ENCODE measurements at regions not wholly inside any gene's neighbourhood (a gene's known extent, or its start where the extent isn't known, plus 50 kb on each side); places are given as distances from the start of the nearest gene placed in this dataset.

DNA sequence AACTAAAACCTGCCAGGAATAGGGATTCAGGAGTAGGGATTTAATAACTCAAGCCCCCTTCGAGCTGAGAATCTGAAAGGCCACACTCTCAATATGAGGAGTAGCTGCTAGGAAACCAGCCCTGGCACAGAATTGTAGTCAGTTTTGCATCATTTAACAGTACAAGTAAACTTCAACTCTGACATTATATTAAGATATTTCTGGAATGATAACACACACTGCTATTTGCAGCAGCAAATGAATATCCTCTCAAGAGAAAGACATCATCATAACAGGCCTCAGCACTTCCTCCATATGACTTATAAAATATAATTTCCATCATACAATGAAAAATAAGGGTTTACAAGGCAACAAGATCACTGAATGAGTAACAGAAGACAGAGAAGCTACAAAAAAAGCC, 138.2 kb upstream of the RFX3 start:
- Histone ChIP-seq H3K14ac (ENCODE audit: insufficient read depth, low read length) (no peak overlapping the region), H4K20me1 (ENCODE audit: control insufficient read depth, insufficient read depth, insufficient read length) (no peaks in the 10 kb centered on the region), H3K27ac (ENCODE audit: insufficient read length, low read depth, low read length) (no peak overlapping the region), H4K5ac (ENCODE audit: insufficient read length, low read depth, low read length) (no peak overlapping the region), H4K8ac (replicated peaks; ENCODE audit: insufficient read length, low read depth, low read length) (no peak overlapping the region), H3K4me2 (ENCODE audit: insufficient read depth, insufficient read length, low read length) (no peak overlapping the region), H3K4me1 (ENCODE audit: insufficient read depth, low read length) (no peaks in the 10 kb centered on the region; the same call in 1 of the 2 replicates), H2BK5ac (ENCODE audit: insufficient read length, low read length) (no peak overlapping the region), H3K56ac (ENCODE audit: insufficient read length, low read depth, low read length) (no peak overlapping the region), H2AK5ac (ENCODE audit: insufficient read length, low read length) (no peak overlapping the region), H4K91ac (ENCODE audit: insufficient read length, low read depth, low read length) (no peak overlapping the region), H2BK12ac (ENCODE audit: insufficient read length, low read depth, low read length) (no peak overlapping the region), H3K79me1 (ENCODE audit: insufficient read depth, low read depth, low read length, poor library complexity, severe bottlenecking) (no peaks in the 10 kb centered on the region), H2BK15ac (ENCODE audit: low read depth, low read length) (no peak overlapping the region), H3K79me2 (ENCODE audit: insufficient read depth, low read length) (no peaks in the 10 kb centered on the region), H3K23ac (ENCODE audit: insufficient read length, low read depth, low read length) (no peak overlapping the region), H2AFZ (ENCODE audit: low read length) (no peak overlapping the region), H2BK20ac (ENCODE audit: low read depth, low read length, poor library complexity, severe bottlenecking) (no peak overlapping the region), H2BK120ac (ENCODE audit: low read depth, low read length, poor library complexity, severe bottlenecking) (no peak overlapping the region), H3K9ac (ENCODE audit: extremely low read depth, insufficient read length, low read length) (no peak overlapping the region), H3K27me3 (ENCODE audit: insufficient read depth, low read length) (no peaks in the 10 kb centered on the region), H3K9me3 (ENCODE audit: control insufficient read depth, low read depth, low read length) (no peaks in the 10 kb centered on the region), H3T11ph (ENCODE audit: low read length) (no peak overlapping the region), H3K4ac (ENCODE audit: low read depth, low read length) (no peak overlapping the region), H3K23me2 (ENCODE audit: insufficient read length, low read depth, low read length, poor library complexity, severe bottlenecking) (no peaks in the 10 kb centered on the region), H3K18ac (ENCODE audit: insufficient read length, low read depth, low read length) (no peak overlapping the region)
- H3K27me3 Mint-ChIP-seq (ENCODE audit: low read depth): no peaks in the 10 kb centered on the region
- WGBS (ENCODE audit: extremely low coverage, insufficient read length, low lambda C conversion rate): no CpG with 5 or more reads among the region's 1 CpG
- no peak overlapping the region for H3K4me3 Mint-ChIP-seq
- peaks cover 12 to 18% of the 10 kb centered on the region in 2 experiments for H3K4me1 Mint-ChIP-seq
- H3K36me3 Mint-ChIP-seq (ENCODE audit: insufficient read depth in 1 of 3, low read depth in 3 of 3): no peaks in the 10 kb centered on the region
- no peak for DNase-seq
- H3K9me3 Mint-ChIP-seq: no peaks in the 10 kb centered on the region
- no peak overlapping the region for H3K27ac Mint-ChIP-seq
- no peak for TF ChIP-seq CTCF (conservative IDR thresholded peaks at IDR 0.05)

Measured in H9 (cell line).